GM23338 (cell line): ENCODE measurements at regions not wholly inside any gene's neighbourhood (a gene's known extent, or its start where the extent isn't known, plus 50 kb on each side); places are given as distances from the start of the nearest gene placed in this dataset.
A peak's percentile ranks its signal among the peaks of the same experiment; 100 is the strongest.

Experiments
- ATAC-seq: fragments of 200-7000 bp; cut with Tn5 transposase; 3 replicates; pipeline ENCODE4 v1.9.1; 2020
- DNase-seq: peaks from one replicate; pipeline ENCODE4 v3.0.0-alpha.2; 2015; ENCODE audit warnings: low spot score
- H2AFZ ChIP-seq: fragments of 200-600 bp; sonication (generic); 2 replicates; pipeline ENCODE4 v1.8.0; 2016; ENCODE audit warnings: antibody characterized with exemption, mild to moderate bottlenecking, moderate library complexity
- H3F3A ChIP-seq: fragments of 200-600 bp; sonication (generic); replicated peaks from 2 replicates; pipeline ENCODE4 v1.8.0; 2017; ENCODE audit warnings: antibody characterized with exemption, mixed run types, low read depth
- H3K27ac ChIP-seq: fragments of 200-600 bp; sonication (generic); 2 replicates; pipeline ENCODE4 v1.6.1; 2016; ENCODE audit warnings: low read depth
- H3K27me3 ChIP-seq: fragments of 200-600 bp; sonication (generic); 2 replicates; pipeline ENCODE4 v1.8.0; 2016; ENCODE audit warnings: mild to moderate bottlenecking, mixed run types, moderate library complexity; ENCODE audit not compliant: insufficient read depth
- H3K36me3 ChIP-seq: fragments of 200-600 bp; sonication (generic); 2 replicates; pipeline ENCODE4 v1.8.0; 2016; ENCODE audit warnings: mild to moderate bottlenecking; ENCODE audit not compliant: insufficient read depth
- H3K4me1 ChIP-seq: fragments of 200-600 bp; sonication (generic); 2 replicates; pipeline ENCODE4 v1.8.0; 2016; ENCODE audit warnings: mild to moderate bottlenecking, moderate library complexity; ENCODE audit not compliant: insufficient read depth
- H3K4me2 ChIP-seq: fragments of 200-600 bp; sonication (generic); 2 replicates; pipeline ENCODE4 v1.7.1; 2017; ENCODE audit warnings: mixed run types
- H3K4me3 ChIP-seq: fragments of 200-600 bp; sonication (generic); 2 replicates; pipeline ENCODE4 v1.6.1; 2016; ENCODE audit warnings: mixed run types
- H3K79me2 ChIP-seq: fragments of 200-600 bp; sonication (generic); replicated peaks from 2 replicates; pipeline ENCODE4 v1.8.0; 2017; ENCODE audit warnings: mild to moderate bottlenecking; ENCODE audit not compliant: insufficient read depth
- H3K9me2 ChIP-seq: fragments of 200-600 bp; sonication (generic); 2 replicates; pipeline ENCODE4 v1.8.0; 2017; ENCODE audit not compliant: insufficient read depth
- H4K20me1 ChIP-seq: fragments of 200-600 bp; sonication (generic); replicated peaks from 2 replicates; pipeline ENCODE4 v1.8.0; 2017; ENCODE audit warnings: mild to moderate bottlenecking; ENCODE audit not compliant: insufficient read depth
- H3K27ac Mint-ChIP-seq: 2 replicates; pipeline ENCODE4 v1.8.0; 2020; ENCODE audit warnings: inconsistent platforms, mild to moderate bottlenecking, moderate library complexity, mixed read lengths
- H3K27me3 Mint-ChIP-seq: 3 replicates; pipeline ENCODE4 v1.8.0; 2022; ENCODE audit warnings: low read depth, mild to moderate bottlenecking, moderate library complexity, mixed read lengths, inconsistent platforms; ENCODE audit not compliant: insufficient read depth, poor library complexity
- H3K36me3 Mint-ChIP-seq: 3 replicates; pipeline ENCODE4 v1.8.0; 2021; ENCODE audit warnings: low read depth, mild to moderate bottlenecking, inconsistent platforms, moderate library complexity, mixed read lengths
- H3K4me1 Mint-ChIP-seq: 3 replicates; pipeline ENCODE4 v1.8.0; 2020; ENCODE audit warnings: mild to moderate bottlenecking, inconsistent platforms, mixed read lengths
- H3K4me3 Mint-ChIP-seq: 3 replicates; pipeline ENCODE4 v1.8.0; 2021; ENCODE audit warnings: moderate library complexity, mild to moderate bottlenecking, inconsistent platforms, mixed read lengths
- H3K9me3 Mint-ChIP-seq: 3 replicates; pipeline ENCODE4 v1.8.0; 2020; ENCODE audit warnings: moderate library complexity, mild to moderate bottlenecking, inconsistent platforms, mixed read lengths
- CREB1 ChIP-seq: fragments of 250-450 bp; sonication (Bioruptor Pico); IDR thresholded peaks from 2 replicates; pipeline ENCODE4 v1.5.0; 2020; ENCODE audit warnings: low read depth, mild to moderate bottlenecking, moderate library complexity
- EZH2 ChIP-seq: fragments of 200-600 bp; sonication (generic); IDR thresholded peaks from one replicate; pipeline ENCODE4 v1.8.0; 2017; ENCODE audit warnings: antibody characterized with exemption, mild to moderate bottlenecking, low read depth; ENCODE audit not compliant: unreplicated experiment
- EZH2phosphoT487 ChIP-seq: fragments of 200-600 bp; sonication (generic); IDR thresholded peaks from one replicate; pipeline ENCODE4 v1.8.1; 2018; ENCODE audit warnings: antibody characterized with exemption; ENCODE audit not compliant: unreplicated experiment
- JUNB ChIP-seq: IDR thresholded peaks from one replicate; pipeline ENCODE4 v1.6.1; 2016; ENCODE audit warnings: antibody characterized with exemption; ENCODE audit not compliant: unreplicated experiment
- NANOG ChIP-seq: IDR thresholded peaks from 2 replicates; pipeline ENCODE4 v1.6.1; 2016; ENCODE audit warnings: antibody characterized with exemption, borderline replicate concordance
- POLR2AphosphoS5 ChIP-seq: IDR thresholded peaks from 2 replicates; pipeline ENCODE4 v1.6.1; 2016; ENCODE audit warnings: antibody characterized with exemption, low read depth
- ZNF114 ChIP-seq: fragments of 250-450 bp; sonication (Bioruptor Pico); IDR thresholded peaks from 2 replicates; pipeline ENCODE4 v1.5.0; 2020; ENCODE audit warnings: mild to moderate bottlenecking, moderate library complexity
- ZNF331 ChIP-seq: fragments of 250-450 bp; sonication (Bioruptor Pico); IDR thresholded peaks from 2 replicates; pipeline ENCODE4 v1.5.0; 2020; ENCODE audit warnings: low read depth, mild to moderate bottlenecking, moderate library complexity
- TF ChIP-seq, protein P1 (sequence below): IDR thresholded peaks from 2 replicates; pipeline ENCODE4 v1.6.1; 2016; ENCODE audit warnings: antibody characterized with exemption
- TF ChIP-seq, protein P2 (sequence below): IDR thresholded peaks from one replicate; pipeline ENCODE4 v1.6.1; 2018; ENCODE audit warnings: antibody characterized with exemption; ENCODE audit not compliant: unreplicated experiment
- TF ChIP-seq, protein P3 (sequence below): fragments of 250-450 bp; sonication (Bioruptor Pico); IDR thresholded peaks from 2 replicates; pipeline ENCODE4 v1.5.0; 2020; ENCODE audit warnings: mild to moderate bottlenecking, moderate library complexity
- TF ChIP-seq, protein P4 (sequence below), 2 experiments: fragments of 200-600 bp in 1 of 2; sonication (generic) in 1 of 2; conservative IDR thresholded peaks; 2 replicates each; pipeline versions ENCODE4 v1.5.1 to v1.6.1; 2016 to 2017; ENCODE audit warnings: antibody characterized with exemption in 2 of 2, low read depth in 2 of 2, mild to moderate bottlenecking in 2 of 2, moderate library complexity in 1 of 2

DNA sequence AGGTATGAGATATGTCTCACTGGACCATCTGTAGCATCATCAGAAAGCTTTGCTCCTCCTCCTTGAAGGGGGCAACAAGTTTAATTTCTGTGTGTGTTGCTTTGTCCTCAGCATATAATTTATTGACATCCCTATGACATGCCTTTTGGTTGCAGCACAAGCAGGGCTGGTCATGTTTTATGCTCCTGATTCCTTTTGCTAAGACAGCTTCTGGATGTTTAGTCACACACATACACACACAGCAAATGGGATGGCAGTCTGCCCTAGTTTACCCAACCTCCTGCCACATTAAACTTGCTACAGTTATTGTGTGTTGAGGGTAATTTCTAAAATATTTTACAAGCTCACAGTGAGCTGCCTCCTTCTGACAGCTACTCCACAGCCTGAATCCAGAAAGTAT, 217.9 kb upstream of the RXFP2 start:
- Mint-ChIP-seq H3K4me3 (no peak overlapping the region), H3K36me3 (no peaks in the 10 kb centered on the region), H3K4me1 (peaks cover 12% of the 10 kb centered on the region), H3K9me3 (no peaks in the 10 kb centered on the region), H3K27ac (no peak overlapping the region), H3K27me3 (no peaks in the 10 kb centered on the region)
- Histone ChIP-seq H3K27me3 (no peaks in the 10 kb centered on the region), H3K4me3 (no peak overlapping the region), H3K4me1 (peaks cover 12% of the 10 kb centered on the region; the same call in 1 of the 2 replicates), H3K4me2 (0 out of 2 replicates have a peak overlapping the region, but pooled peaks have one; percentile 18), H3K36me3 (no peaks in the 10 kb centered on the region), H3K9me2 (no peaks in the 10 kb centered on the region), H2AFZ (peak overlapping the region; percentile 89), H3K79me2 (no peaks in the 10 kb centered on the region), H3K27ac (no peak overlapping the region), H3F3A (no peaks in the 10 kb centered on the region), H4K20me1 (no peaks in the 10 kb centered on the region)
- DNase-seq (no peak), ATAC-seq (no peak)
- TF ChIP-seq, protein P1, sequence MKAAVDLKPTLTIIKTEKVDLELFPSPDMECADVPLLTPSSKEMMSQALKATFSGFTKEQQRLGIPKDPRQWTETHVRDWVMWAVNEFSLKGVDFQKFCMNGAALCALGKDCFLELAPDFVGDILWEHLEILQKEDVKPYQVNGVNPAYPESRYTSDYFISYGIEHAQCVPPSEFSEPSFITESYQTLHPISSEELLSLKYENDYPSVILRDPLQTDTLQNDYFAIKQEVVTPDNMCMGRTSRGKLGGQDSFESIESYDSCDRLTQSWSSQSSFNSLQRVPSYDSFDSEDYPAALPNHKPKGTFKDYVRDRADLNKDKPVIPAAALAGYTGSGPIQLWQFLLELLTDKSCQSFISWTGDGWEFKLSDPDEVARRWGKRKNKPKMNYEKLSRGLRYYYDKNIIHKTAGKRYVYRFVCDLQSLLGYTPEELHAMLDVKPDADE, result no peak
- TF ChIP-seq, protein P2, sequence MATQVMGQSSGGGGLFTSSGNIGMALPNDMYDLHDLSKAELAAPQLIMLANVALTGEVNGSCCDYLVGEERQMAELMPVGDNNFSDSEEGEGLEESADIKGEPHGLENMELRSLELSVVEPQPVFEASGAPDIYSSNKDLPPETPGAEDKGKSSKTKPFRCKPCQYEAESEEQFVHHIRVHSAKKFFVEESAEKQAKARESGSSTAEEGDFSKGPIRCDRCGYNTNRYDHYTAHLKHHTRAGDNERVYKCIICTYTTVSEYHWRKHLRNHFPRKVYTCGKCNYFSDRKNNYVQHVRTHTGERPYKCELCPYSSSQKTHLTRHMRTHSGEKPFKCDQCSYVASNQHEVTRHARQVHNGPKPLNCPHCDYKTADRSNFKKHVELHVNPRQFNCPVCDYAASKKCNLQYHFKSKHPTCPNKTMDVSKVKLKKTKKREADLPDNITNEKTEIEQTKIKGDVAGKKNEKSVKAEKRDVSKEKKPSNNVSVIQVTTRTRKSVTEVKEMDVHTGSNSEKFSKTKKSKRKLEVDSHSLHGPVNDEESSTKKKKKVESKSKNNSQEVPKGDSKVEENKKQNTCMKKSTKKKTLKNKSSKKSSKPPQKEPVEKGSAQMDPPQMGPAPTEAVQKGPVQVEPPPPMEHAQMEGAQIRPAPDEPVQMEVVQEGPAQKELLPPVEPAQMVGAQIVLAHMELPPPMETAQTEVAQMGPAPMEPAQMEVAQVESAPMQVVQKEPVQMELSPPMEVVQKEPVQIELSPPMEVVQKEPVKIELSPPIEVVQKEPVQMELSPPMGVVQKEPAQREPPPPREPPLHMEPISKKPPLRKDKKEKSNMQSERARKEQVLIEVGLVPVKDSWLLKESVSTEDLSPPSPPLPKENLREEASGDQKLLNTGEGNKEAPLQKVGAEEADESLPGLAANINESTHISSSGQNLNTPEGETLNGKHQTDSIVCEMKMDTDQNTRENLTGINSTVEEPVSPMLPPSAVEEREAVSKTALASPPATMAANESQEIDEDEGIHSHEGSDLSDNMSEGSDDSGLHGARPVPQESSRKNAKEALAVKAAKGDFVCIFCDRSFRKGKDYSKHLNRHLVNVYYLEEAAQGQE, result no peak
- TF ChIP-seq JUNB (no peak), CREB1 (no peak), ZNF114 (no peak), POLR2AphosphoS5 (no peak), ZNF331 (CRISPR knock-in tag) (no peak), EZH2phosphoT487 (no peak), EZH2 (no peak), NANOG (no peak)
- TF ChIP-seq, protein P3, sequence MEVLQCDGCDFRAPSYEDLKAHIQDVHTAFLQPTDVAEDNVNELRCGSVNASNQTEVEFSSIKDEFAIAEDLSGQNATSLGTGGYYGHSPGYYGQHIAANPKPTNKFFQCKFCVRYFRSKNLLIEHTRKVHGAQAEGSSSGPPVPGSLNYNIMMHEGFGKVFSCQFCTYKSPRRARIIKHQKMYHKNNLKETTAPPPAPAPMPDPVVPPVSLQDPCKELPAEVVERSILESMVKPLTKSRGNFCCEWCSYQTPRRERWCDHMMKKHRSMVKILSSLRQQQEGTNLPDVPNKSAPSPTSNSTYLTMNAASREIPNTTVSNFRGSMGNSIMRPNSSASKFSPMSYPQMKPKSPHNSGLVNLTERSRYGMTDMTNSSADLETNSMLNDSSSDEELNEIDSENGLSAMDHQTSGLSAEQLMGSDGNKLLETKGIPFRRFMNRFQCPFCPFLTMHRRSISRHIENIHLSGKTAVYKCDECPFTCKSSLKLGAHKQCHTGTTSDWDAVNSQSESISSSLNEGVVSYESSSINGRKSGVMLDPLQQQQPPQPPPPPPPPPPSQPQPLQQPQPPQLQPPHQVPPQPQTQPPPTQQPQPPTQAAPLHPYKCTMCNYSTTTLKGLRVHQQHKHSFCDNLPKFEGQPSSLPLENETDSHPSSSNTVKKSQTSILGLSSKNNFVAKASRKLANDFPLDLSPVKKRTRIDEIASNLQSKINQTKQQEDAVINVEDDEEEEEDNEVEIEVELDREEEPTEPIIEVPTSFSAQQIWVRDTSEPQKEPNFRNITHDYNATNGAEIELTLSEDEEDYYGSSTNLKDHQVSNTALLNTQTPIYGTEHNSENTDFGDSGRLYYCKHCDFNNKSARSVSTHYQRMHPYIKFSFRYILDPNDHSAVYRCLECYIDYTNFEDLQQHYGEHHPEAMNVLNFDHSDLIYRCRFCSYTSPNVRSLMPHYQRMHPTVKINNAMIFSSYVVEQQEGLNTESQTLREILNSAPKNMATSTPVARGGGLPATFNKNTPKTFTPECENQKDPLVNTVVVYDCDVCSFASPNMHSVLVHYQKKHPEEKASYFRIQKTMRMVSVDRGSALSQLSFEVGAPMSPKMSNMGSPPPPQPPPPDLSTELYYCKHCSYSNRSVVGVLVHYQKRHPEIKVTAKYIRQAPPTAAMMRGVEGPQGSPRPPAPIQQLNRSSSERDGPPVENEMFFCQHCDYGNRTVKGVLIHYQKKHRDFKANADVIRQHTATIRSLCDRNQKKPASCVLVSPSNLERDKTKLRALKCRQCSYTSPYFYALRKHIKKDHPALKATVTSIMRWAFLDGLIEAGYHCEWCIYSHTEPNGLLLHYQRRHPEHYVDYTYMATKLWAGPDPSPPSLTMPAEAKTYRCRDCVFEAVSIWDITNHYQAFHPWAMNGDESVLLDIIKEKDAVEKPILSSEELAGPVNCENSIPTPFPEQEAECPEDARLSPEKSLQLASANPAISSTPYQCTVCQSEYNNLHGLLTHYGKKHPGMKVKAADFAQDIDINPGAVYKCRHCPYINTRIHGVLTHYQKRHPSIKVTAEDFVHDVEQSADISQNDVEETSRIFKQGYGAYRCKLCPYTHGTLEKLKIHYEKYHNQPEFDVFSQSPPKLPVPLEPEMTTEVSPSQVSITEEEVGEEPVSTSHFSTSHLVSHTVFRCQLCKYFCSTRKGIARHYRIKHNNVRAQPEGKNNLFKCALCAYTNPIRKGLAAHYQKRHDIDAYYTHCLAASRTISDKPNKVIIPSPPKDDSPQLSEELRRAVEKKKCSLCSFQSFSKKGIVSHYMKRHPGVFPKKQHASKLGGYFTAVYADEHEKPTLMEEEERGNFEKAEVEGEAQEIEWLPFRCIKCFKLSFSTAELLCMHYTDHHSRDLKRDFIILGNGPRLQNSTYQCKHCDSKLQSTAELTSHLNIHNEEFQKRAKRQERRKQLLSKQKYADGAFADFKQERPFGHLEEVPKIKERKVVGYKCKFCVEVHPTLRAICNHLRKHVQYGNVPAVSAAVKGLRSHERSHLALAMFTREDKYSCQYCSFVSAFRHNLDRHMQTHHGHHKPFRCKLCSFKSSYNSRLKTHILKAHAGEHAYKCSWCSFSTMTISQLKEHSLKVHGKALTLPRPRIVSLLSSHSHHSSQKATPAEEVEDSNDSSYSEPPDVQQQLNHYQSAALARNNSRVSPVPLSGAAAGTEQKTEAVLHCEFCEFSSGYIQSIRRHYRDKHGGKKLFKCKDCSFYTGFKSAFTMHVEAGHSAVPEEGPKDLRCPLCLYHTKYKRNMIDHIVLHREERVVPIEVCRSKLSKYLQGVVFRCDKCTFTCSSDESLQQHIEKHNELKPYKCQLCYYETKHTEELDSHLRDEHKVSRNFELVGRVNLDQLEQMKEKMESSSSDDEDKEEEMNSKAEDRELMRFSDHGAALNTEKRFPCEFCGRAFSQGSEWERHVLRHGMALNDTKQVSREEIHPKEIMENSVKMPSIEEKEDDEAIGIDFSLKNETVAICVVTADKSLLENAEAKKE (CRISPR knock-in tag), result no peak
- TF ChIP-seq, protein P4, sequence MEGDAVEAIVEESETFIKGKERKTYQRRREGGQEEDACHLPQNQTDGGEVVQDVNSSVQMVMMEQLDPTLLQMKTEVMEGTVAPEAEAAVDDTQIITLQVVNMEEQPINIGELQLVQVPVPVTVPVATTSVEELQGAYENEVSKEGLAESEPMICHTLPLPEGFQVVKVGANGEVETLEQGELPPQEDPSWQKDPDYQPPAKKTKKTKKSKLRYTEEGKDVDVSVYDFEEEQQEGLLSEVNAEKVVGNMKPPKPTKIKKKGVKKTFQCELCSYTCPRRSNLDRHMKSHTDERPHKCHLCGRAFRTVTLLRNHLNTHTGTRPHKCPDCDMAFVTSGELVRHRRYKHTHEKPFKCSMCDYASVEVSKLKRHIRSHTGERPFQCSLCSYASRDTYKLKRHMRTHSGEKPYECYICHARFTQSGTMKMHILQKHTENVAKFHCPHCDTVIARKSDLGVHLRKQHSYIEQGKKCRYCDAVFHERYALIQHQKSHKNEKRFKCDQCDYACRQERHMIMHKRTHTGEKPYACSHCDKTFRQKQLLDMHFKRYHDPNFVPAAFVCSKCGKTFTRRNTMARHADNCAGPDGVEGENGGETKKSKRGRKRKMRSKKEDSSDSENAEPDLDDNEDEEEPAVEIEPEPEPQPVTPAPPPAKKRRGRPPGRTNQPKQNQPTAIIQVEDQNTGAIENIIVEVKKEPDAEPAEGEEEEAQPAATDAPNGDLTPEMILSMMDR (conservative IDR thresholded peaks at IDR 0.05; ENCODE audit: low read depth in 2 of 2), result no peak
